T-helper 2 cell (primary cell): ENCODE measurements at regions not wholly inside any gene's neighbourhood (a gene's known extent, or its start where the extent isn't known, plus 50 kb on each side); places are given as distances from the start of the nearest gene placed in this dataset.

Source experiments
- DNase-seq, 5 experiments: peaks; one replicate each; pipeline versions ENCODE4 v3.0.0 to v3.0.0-alpha.2; 2012 to 2022

GRCh38 chr17:69906306-69906705 lies 168.7 kb upstream of the KCNJ16 start:
- no peak for DNase-seq

DNA sequence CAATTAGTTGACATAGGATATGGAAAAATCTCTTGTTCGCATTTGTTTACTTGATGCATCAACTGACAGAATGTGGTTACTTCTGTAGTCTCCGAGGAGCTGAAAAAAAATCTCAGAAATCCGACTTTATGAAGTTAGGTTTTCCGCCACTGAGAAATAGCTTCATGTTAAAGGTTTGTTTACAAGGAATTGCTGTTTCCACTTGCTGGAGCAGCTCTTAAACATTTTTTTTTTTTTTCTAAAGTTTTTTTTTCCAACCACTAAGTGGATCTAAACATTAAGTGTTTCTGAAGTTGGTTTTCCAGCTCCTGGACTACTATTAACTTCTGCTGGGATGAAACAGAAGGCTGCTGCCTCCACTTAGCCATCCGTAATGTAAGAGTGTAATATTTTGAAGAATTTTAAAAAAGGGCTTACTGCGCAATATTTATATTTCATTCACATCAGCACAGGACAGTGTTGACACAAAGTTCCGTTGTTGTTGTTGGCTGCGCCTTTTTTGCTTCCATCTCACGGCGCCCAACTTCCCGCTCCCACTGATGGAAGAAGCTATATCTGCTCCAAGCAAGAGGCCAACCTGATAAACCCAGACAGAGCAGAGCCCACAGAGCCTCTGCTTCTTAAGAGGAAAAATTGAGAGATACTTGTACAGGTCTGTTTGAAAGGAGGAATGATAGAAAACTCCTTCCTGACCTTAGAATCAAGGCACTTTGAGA lies 167.7 kb upstream of the KCNJ16 start:
- no peak for DNase-seq

GRCh38 chr17:69908626-69909368 lies 166.2 kb upstream of the KCNJ16 start:
- no peak for DNase-seq

DNA sequence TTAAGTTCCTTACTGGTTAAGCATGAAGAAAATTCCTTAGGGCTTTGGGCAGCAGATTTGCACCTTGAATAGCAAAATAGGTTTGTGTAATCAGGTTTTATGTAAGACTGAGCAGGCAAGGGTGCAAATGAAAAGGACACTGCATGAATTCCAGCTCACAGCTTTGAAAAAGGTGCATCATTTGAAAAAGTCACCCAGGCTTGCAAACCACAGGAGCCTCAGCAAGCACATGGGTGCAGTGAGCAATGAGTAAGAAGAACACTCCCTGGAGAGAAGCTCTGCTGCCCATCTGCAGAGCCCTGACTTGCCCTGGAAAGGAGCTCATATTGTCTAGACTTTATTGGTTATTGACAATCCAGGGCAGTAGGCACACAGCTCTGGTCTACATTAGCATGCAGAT lies 165.6 kb upstream of the KCNJ16 start:
- DNase-seq = no peak

GRCh38 chr17:69912805-69913204 lies 162.2 kb upstream of the KCNJ16 start:
- no peak for DNase-seq

DNA sequence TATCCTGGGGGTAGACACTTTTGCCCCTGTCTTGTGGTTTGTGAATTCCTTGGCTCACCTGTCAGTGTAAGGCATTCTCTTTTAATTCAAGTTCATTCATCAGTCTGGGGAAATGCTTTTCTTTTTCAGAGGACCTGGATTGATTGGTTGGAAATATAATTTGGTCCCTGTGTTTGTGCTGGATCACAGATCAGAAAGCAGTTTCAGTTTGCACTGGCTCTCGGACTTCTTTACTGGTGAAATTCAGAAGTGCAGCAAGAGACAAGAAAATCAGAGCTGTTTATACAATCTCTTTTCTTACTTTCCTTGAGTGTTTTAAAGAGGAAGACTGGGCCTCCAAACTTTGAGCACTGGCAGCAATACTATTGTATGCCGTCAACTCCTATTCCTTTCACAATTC lies 161.8 kb upstream of the KCNJ16 start:
- no peak for DNase-seq

GRCh38 chr17:69913616-69914015 lies 161.4 kb upstream of the KCNJ16 start:
- no peak for DNase-seq

DNA sequence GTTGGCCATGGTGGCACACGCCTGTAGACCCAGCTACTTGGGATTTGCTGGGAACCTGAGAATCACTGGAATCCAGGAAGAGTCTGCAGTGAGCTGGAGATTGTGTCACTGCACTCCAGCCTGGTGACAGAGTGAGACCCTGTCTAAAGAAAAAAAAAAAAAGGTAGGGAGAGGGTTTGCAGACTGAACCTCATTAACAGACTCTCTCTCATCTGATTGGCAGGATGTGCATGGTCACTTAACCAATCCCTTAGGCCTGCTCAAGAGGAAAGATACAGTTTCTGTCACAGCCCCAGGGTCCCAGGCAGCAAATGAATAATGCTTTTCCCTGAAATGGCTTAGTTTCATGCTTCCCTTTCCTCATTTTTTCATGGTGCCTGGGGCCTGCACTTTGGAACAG lies 160.5 kb upstream of the KCNJ16 start:
- DNase-seq = no peak

- DNase-seq = no peak
Observed at GRCh38 chr17:69916761-69917160, 158.3 kb upstream of the KCNJ16 start.

DNA sequence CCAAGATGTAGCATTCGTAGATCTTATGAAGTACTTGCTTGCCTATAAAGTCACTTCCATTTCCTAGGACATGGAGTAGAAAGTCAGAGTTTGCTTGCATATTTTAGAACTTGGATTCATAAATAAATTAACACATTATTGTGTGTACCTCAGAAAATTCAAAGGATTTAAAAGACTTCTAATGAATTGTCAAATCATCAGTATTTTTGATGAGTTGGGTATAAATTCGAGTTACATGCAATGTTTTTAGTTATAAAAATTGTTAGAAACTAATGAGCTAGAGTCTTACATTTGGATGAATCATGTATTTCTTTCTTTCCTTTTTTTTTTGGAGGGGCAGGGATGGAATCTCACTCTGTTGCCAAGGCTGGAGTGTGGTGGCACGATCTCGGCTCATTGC lies 156.9 kb upstream of the KCNJ16 start:
- no peak for DNase-seq

- DNase-seq = no peak
Observed at GRCh38 chr17:69919789-69920188, 155.2 kb upstream of the KCNJ16 start.

- DNase-seq = no peak
Observed at GRCh38 chr17:69921046-69921445, 154.0 kb upstream of the KCNJ16 start.

- DNase-seq = no peak
Observed at GRCh38 chr17:69928611-69929010, 146.4 kb upstream of the KCNJ16 start.

DNA sequence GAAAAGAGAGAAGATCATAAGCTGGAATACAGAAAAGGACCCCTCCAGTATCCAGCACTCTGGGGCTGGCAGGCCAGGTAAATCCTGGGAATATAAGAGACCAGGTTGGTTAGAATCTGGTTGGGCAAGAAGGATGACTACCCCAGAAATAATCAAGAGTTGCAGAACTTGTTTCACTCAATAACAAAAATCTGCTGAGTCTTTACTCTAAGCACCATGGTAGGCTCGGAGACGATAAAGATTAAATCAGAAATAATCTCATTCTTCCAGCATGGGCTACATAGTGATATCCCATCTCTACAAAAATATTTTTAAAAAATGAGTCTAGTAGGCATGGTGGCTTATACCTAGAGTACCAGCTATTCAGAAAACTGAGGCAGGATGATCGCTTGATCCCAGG lies 138.0 kb upstream of the KCNJ16 start:
- no peak for DNase-seq

DNA sequence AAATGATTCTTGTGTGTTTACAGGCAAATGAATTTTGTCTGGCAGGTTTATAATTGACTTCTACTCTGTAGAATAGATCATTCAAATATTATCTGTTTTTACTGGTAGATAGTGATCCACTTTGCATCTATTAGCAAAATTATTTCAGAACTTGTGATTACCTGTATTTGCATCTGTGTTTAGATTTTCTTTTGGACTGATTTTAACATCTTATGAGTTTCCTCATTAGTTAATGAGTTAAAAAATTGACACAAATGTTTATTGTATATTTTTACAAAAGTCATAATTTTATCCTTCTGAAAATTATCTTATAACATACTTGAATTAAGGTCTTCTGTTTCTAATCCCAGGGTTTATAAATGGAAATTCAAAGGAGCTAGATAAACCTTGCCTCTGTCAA lies 132.0 kb upstream of the KCNJ16 start:
- DNase-seq = no peak

DNA sequence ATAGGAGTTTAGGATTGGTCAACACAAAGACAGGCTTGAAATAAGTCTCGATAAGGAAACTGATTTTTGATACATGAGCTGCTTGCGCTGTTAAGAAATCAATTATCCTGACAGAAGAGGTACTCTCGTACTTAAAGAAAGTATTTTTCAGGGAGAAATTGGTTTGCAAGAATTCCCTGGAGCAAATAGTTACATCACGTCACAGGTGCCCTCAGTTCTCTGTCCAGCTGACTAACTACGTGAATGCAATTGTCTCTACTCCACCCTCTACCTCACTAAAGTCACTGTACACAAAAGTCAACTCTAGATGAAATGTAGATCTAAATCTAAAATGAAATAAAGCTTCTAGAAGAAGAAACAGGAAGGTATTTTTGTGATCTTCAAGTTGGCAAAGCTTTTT lies 130.6 kb upstream of the KCNJ16 start:
- DNase-seq = no peak

- DNase-seq = no peak
Observed at GRCh38 chr17:69945698-69946185, 129.3 kb upstream of the KCNJ16 start.

- DNase-seq = no peak
Observed at GRCh38 chr17:69947027-69947759, 127.8 kb upstream of the KCNJ16 start.

GRCh38 chr17:69948406-69948805 lies 126.6 kb upstream of the KCNJ16 start:
- no peak for DNase-seq

GRCh38 chr17:69949496-69949895 lies 125.5 kb upstream of the KCNJ16 start:
- no peak for DNase-seq

DNA sequence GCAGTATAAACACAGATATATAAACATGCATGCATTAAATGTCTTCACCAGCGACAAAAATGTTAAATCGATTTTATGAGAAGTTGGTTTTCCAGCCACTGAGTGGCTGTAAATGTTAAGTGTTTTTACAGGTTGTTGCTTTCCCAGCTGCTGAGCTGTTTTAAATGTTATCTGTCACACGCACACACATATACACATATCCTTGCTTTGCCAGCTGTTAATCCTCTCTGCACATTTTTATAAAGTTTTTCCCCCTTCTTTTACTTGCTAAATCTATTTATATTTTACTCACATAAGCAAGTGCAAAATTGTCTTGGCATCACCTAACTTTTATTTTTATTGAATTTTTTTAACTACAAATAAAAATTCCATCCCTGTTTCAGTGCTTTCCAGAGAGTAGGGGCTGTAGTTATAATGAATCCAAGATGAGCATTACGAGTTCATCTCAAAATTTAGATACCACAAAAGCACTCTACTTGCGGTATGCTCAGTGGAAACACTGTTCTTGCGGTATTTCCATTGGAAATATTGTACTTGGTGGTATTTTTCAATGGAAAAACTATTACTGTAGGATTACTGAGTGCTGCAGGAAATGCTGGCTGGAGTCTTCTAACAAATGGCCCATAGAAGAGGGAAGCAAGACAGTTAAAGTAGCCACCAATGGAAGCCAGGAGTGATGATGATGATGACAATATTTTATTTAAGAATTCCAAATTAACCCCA lies 124.9 kb upstream of the KCNJ16 start:
- DNase-seq = no peak

DNA sequence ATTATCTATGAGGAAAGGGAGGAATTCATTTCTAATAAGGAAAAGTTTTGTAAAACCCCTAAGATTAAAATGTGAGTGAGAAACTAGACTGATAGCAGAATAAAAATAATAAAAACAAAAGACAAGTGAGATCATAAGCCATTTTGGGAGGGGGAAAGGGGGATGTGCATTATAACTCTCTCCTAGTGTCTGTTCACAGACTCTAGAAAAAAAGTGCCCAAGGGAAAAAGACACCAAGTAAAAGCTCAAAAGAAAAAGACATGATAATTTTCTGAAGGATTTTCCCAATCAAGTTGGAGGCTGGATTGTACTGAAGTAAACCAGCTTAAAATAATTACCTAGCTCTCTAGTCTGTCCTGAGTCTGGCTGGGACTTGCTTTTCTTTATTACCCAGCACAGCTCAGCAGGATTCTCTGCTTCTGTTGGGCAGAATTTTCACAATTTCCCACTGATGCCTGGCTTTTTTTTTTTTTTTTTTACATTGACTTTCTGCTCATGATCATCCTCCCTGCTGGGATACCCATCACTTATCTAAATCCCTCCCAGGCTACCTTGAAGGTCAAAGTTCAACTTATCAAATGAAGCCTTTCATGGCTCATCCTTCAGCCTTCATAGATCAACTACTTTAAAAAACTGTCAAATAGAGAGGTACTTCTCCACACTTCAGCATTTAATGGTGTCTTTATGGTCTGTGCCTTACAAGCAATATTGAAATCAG lies 124.2 kb upstream of the KCNJ16 start:
- no peak for DNase-seq
